CD14-positive monocyte (primary cell): ENCODE measurements at regions not wholly inside any gene's neighbourhood (a gene's known extent, or its start where the extent isn't known, plus 50 kb on each side); places are given as distances from the start of the nearest gene placed in this dataset.

Experiments
- DNase-seq, 3 donors: peaks; one replicate each; pipeline ENCODE4 v3.0.0-alpha.2; 2011 to 2022
- H2AFZ ChIP-seq: 2 replicates; pipeline ENCODE4 v1.6.0; 2012; ENCODE audit warnings: mild to moderate bottlenecking, low read depth, low read length, inconsistent platforms; ENCODE audit not compliant: insufficient read depth, poor library complexity, severe bottlenecking
- H3K27ac ChIP-seq, 2 donors: 1 replicate in 1 of 2; 2 replicates in 1 of 2; pipeline ENCODE4 v1.5.1; 2012 to 2013; ENCODE audit warnings: low read length in 2 of 2, control low read depth in 1 of 2, inconsistent platforms in 1 of 2, low read depth in 1 of 2, mild to moderate bottlenecking in 1 of 2
- H3K27me3 ChIP-seq, 2 donors: one replicate each; pipeline versions ENCODE4 v1.6.0 to v1.6.1; 2011 to 2013; ENCODE audit warnings: low read length in 2 of 2; ENCODE audit not compliant: control insufficient read depth in 2 of 2, insufficient read depth in 2 of 2
- H3K36me3 ChIP-seq, 2 donors: replicated peaks in 1 of 2; 1 replicate in 1 of 2; 2 replicates in 1 of 2; pipeline versions ENCODE4 v1.5.1 to v1.6.1; 2012 to 2013; ENCODE audit warnings: low read length in 2 of 2, control low read depth in 1 of 2, inconsistent platforms in 1 of 2, mild to moderate bottlenecking in 1 of 2; ENCODE audit not compliant: insufficient read depth in 2 of 2, control insufficient read depth in 1 of 2
- H3K4me1 ChIP-seq, 2 donors: 1 replicate in 1 of 2; 2 replicates in 1 of 2; pipeline versions ENCODE4 v1.5.1 to v1.6.1; 2012 to 2013; ENCODE audit warnings: low read length in 2 of 2, control low read depth in 1 of 2, inconsistent platforms in 1 of 2, mild to moderate bottlenecking in 1 of 2, moderate library complexity in 1 of 2; ENCODE audit not compliant: insufficient read depth in 2 of 2, control insufficient read depth in 1 of 2
- H3K4me2 ChIP-seq: replicated peaks from 2 replicates; pipeline ENCODE3; 2012; ENCODE audit warnings: low read length, moderate library complexity, mild to moderate bottlenecking; ENCODE audit not compliant: poor library complexity, severe bottlenecking; ENCODE audit errors: extremely low read depth
- H3K4me3 ChIP-seq, 3 experiments: fragments of 200-600 bp in 1 of 3; sonication (generic) in 1 of 3; replicated peaks in 1 of 3; 1 replicate in 2 of 3; 2 replicates in 1 of 3; pipeline ENCODE4 v1.5.1; 2011 to 2013; ENCODE audit warnings: low read length in 3 of 3, mild to moderate bottlenecking in 3 of 3, control low read depth in 2 of 3, low read depth in 2 of 3, inconsistent platforms in 1 of 3, moderate library complexity in 1 of 3
- H3K79me2 ChIP-seq: 2 replicates; pipeline ENCODE4 v1.6.0; 2012; ENCODE audit warnings: mild to moderate bottlenecking, control low read depth, inconsistent platforms, low read length, moderate library complexity; ENCODE audit not compliant: insufficient read depth
- H3K9ac ChIP-seq: 2 replicates; pipeline ENCODE4 v1.6.0; 2017; ENCODE audit warnings: low read length, mild to moderate bottlenecking; ENCODE audit not compliant: insufficient read depth, poor library complexity, severe bottlenecking
- H3K9me3 ChIP-seq, 2 donors: replicated peaks in 1 of 2; 1 replicate in 1 of 2; 2 replicates in 1 of 2; pipeline versions ENCODE4 v1.5.1 to v1.6.1; 2012 to 2013; ENCODE audit warnings: low read length in 2 of 2, control low read depth in 1 of 2; ENCODE audit not compliant: control insufficient read depth in 1 of 2, insufficient read depth in 1 of 2
- H4K20me1 ChIP-seq: 2 replicates; pipeline ENCODE4 v1.6.0; 2012; ENCODE audit warnings: mild to moderate bottlenecking, low read length, control low read depth, moderate library complexity; ENCODE audit not compliant: insufficient read depth
- H3K27ac Mint-ChIP-seq, 7 donors: one replicate each; pipeline ENCODE4 v1.8.0; 2020; ENCODE audit warnings: mild to moderate bottlenecking in 7 of 7, mixed read lengths in 7 of 7, moderate library complexity in 6 of 7, inconsistent platforms in 2 of 7
- H3K27me3 Mint-ChIP-seq, 3 donors: one replicate each; pipeline ENCODE4 v1.8.0; 2021 to 2022; ENCODE audit warnings: low read depth in 3 of 3, mild to moderate bottlenecking in 3 of 3, mixed read lengths in 3 of 3, moderate library complexity in 3 of 3, inconsistent platforms in 1 of 3
- H3K36me3 Mint-ChIP-seq, 2 donors: one replicate each; pipeline ENCODE4 v1.8.0; 2020; ENCODE audit warnings: mixed read lengths in 2 of 2, inconsistent platforms in 1 of 2, mild to moderate bottlenecking in 1 of 2
- H3K4me1 Mint-ChIP-seq: one replicate; pipeline ENCODE4 v1.8.0; 2020; ENCODE audit warnings: mild to moderate bottlenecking, mixed read lengths
- H3K4me3 Mint-ChIP-seq, 2 donors: one replicate each; pipeline ENCODE4 v1.8.0; 2020; ENCODE audit warnings: mild to moderate bottlenecking in 2 of 2, mixed read lengths in 2 of 2, moderate library complexity in 1 of 2
- H3K9me3 Mint-ChIP-seq, 7 donors: one replicate each; pipeline ENCODE4 v1.8.0; 2020 to 2022; ENCODE audit warnings: mixed read lengths in 7 of 7, mild to moderate bottlenecking in 6 of 7, moderate library complexity in 6 of 7, inconsistent platforms in 2 of 7
- WGBS: methylation state at CpG from one replicate; pipeline ENCODE4 v1.1.5; 2013; ENCODE audit warnings: missing lambda C conversion rate; ENCODE audit not compliant: insufficient coverage; 5-methylcytosine and 5-hydroxymethylcytosine counted together
- intact Hi-C, 2 donors: fragments of 100-400 bp; cut with micrococcal nuclease; formaldehyde crosslinking; loops; one replicate each; pipeline versions ENCODE4 v1.15.0 to v1.15.1; 2023
- TF ChIP-seq, protein P1 (sequence below): fragments of 200-600 bp; IDR thresholded peaks from one replicate; pipeline ENCODE4 v1.8.0; 2022; ENCODE audit warnings: antibody characterized with exemption, mild to moderate bottlenecking

GRCh38 chr1:163672976-163673758, 351.4 kb downstream of the NUF2 start:
- no peak overlapping the region for H3K27ac Mint-ChIP-seq
- Histone ChIP-seq H3K4me3 (no peak overlapping the region), H3K9ac (no peak overlapping the region), H2AFZ (no peak overlapping the region), H3K9me3 (no peaks in the 10 kb centered on the region), H4K20me1 (no peaks in the 10 kb centered on the region), H3K4me1 (no peaks in the 10 kb centered on the region), H3K27me3 (no peaks in the 10 kb centered on the region), H3K27ac (no peak overlapping the region), H3K79me2 (no peaks in the 10 kb centered on the region), H3K36me3 (no peaks in the 10 kb centered on the region), H3K4me2 (no peak overlapping the region)
- H3K27me3 Mint-ChIP-seq = no peaks in the 10 kb centered on the region
- peaks cover 2 to 15% (median 5%) of the 10 kb centered on the region in 7 donors for H3K9me3 Mint-ChIP-seq
- TF ChIP-seq, protein P1, sequence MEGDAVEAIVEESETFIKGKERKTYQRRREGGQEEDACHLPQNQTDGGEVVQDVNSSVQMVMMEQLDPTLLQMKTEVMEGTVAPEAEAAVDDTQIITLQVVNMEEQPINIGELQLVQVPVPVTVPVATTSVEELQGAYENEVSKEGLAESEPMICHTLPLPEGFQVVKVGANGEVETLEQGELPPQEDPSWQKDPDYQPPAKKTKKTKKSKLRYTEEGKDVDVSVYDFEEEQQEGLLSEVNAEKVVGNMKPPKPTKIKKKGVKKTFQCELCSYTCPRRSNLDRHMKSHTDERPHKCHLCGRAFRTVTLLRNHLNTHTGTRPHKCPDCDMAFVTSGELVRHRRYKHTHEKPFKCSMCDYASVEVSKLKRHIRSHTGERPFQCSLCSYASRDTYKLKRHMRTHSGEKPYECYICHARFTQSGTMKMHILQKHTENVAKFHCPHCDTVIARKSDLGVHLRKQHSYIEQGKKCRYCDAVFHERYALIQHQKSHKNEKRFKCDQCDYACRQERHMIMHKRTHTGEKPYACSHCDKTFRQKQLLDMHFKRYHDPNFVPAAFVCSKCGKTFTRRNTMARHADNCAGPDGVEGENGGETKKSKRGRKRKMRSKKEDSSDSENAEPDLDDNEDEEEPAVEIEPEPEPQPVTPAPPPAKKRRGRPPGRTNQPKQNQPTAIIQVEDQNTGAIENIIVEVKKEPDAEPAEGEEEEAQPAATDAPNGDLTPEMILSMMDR = no peak
- no peak overlapping the region for H3K4me3 Mint-ChIP-seq
- DNase-seq = no peak
- WGBS = no CpG with 5 or more reads among the region's 9 CpGs
- H3K4me1 Mint-ChIP-seq = no peaks in the 10 kb centered on the region
- intact Hi-C loops = no loop called here
- H3K36me3 Mint-ChIP-seq = no peaks in the 10 kb centered on the region

DNA sequence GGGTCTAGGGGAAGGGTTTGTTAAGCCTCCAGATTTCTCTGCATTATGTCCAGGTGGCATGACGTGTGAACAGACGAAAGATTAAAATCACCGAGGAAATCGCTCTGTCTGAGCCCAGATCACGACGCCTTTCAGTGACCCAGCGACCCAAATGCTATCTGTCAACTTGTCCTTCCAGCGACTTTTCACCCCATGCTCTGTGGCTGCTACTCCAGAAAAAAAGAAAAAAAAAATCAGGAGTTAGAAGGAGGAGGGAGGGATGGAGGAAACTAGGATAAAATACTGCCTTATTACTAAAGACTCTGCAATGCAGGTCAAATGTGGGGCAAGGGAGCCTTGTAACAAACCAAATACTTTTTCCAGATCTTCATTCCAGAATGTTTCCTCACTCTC, 352.0 kb downstream of the NUF2 start:
- no peak overlapping the region for H3K27ac ChIP-seq
- no peaks in the 10 kb centered on the region for H3K79me2 ChIP-seq
- Mint-ChIP-seq H3K27me3 (no peaks in the 10 kb centered on the region), H3K9me3 (peaks cover 2 to 13% (median 5%) of the 10 kb centered on the region in 7 donors), H3K4me1 (no peaks in the 10 kb centered on the region), H3K27ac (no peak overlapping the region), H3K4me3 (no peak overlapping the region), H3K36me3 (no peaks in the 10 kb centered on the region)
- H3K9me3 ChIP-seq = no peaks in the 10 kb centered on the region
- no peaks in the 10 kb centered on the region for H3K36me3 ChIP-seq
- H3K4me2 ChIP-seq = no peak overlapping the region
- H2AFZ ChIP-seq = no peak overlapping the region
- no peaks in the 10 kb centered on the region for H3K4me1 ChIP-seq
- 100% methylated on average over 4 of the region's 8 CpGs for WGBS
- H3K4me3 ChIP-seq = no peak overlapping the region
- no peak for DNase-seq
- no peak overlapping the region for H3K9ac ChIP-seq
- intact Hi-C loops = no loop called here
- TF ChIP-seq, protein P1 = no peak
- no peaks in the 10 kb centered on the region for H4K20me1 ChIP-seq
- no peaks in the 10 kb centered on the region for H3K27me3 ChIP-seq
